ENCODE measurements at regions not wholly inside any gene's neighbourhood (a gene's known extent, or its start where the extent isn't known, plus 50 kb on each side); places are given as distances from the start of the nearest gene placed in this dataset.
"Not testable (repeated sequence)": the region's sequence is repeated elsewhere in the genome, so short reads cannot be mapped to it uniquely, and the experiment has no call there.

DNA sequence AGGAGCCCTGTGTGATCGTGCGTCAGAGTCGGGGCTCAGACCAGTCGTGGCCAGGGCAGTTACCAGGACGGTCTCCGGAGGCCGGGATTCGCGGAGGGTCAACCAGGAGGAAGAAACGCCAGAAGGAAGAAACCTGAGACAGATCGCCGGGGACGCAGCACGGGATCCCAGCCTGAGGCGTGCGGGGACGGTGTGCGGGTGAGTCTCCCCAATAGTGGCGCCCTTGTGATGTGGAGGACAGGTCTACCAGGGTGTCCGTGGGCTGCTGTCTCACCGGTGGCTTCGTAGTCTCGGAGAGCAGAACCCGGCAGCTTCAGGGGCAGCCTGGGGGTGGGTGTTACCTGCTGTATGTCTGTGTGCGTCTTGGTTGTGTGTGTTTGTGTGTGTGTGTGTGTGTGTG, 1399.1 kb upstream of the PCDH10 start:
- DNase-seq (ENCODE audit: low read depth): not testable (repeated sequence)

DNA sequence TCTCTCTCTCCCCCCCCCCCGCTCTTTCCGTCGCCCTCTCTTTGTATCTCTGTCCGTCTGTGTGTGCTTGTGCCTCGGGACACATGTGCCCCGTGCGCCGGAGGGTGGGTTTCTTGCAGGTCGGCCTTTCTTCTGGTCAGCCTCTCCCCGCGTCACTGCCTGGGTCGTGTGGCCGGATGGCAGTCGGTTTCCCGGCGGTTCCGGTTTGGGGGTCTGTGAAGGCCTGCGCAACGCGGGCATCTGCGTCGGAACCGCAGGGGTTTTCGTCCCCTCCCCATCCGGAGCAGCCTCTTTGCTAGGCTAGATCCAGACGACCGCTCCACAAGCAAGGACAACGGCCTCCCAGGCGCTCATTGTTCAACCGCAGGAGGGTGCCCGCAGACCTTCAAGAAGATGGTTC, 1398.6 kb upstream of the PCDH10 start:
- DNase-seq (ENCODE audit: low read depth): not testable (repeated sequence)

DNA sequence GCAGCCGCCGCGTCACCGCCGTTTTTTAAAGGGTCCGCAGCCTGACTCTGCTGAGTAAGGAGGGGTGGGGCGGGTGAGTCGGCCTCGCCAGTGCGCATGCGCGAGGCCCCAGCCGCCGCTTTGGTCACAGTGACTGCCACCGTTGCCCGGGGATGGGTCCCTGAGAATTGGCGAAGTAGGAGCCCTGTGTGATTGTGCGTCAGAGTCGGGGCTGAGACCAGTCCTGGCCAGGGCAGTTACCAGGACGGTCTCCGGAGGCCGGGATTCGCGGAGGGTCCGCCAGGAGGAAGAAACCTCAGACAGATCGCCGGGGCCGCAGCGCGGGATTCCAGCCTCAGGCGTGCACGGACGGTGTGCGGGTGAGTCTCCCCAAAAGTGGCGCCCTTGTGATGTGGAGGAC, 1386.9 kb upstream of the PCDH10 start:
- DNase-seq (ENCODE audit: low read depth): not testable (repeated sequence)

DNA sequence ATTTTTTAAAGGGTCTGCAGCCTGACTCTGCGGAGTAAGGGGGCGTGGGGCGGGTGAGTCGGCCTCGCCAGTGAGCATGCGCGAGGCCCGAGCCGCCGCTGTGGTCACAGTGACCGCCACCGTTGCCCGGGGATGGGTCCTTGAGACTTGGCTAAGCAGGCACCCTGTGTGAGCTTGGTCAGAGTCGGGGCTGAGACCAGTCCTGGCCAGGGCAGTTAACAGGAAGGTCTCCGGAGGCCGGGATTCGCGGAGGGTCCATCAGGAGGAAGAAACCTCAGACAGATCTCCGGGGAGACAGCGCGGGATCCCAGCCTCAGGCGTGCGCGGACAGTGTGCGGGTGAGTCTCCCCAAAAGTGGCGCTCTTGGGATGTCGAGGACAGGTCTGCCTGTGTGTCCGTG, 1384.4 kb upstream of the PCDH10 start:
- DNase-seq (ENCODE audit: low read depth): no peak

DNA sequence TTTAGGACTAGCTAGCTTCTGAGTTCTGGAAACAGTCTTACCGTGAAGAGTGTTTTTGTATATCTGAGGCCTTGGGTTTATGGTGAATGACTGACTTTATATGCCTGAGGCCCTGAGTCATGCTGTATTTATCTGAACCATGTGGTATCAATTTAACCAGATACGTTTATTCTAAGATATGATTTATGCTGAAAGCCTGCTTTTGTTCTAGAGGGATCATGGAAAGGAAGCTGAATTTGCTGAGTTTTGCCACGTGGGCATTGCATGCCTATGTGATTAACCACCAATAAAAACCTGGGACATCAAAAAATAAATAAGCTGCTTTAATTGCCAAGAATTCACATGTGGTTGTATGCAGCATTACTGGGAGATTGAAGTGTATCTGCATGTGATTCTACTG, 1374.7 kb upstream of the PCDH10 start:
- DNase-seq (ENCODE audit: low read depth): not testable (repeated sequence)

DNA sequence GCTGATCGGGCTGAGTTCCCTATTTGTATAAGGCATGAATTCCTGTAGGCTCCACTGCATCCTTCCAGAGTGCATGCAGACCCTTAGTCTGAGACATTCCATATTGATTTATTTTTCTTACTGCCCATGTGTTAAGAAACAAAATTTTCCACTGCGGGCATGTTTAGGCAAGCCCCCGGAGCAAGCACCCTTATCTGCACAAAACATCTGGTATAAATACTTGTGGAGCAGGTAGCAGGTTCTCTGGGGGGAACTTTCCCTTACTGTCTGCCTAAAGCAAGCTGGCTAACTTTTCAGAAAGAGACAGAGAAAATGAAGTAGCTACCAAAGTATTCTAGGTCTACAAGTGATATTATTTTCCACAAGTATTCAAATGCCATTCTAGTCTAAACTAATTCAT, 1338.5 kb upstream of the PCDH10 start:
- DNase-seq (ENCODE audit: low read depth): not testable (repeated sequence)
